GF-D8 (cell line): ENCODE measurements at regions not wholly inside any gene's neighbourhood (a gene's known extent, or its start where the extent isn't known, plus 50 kb on each side); places are given as distances from the start of the nearest gene placed in this dataset.
"Not testable (repeated sequence)": the region's sequence is repeated elsewhere in the genome, so short reads cannot be mapped to it uniquely, and the experiment has no call there.

Experiments
- DNase-seq: peaks from one replicate; lab custom pipeline; 2025; lab: John Stamatoyannopoulos, UW

DNA sequence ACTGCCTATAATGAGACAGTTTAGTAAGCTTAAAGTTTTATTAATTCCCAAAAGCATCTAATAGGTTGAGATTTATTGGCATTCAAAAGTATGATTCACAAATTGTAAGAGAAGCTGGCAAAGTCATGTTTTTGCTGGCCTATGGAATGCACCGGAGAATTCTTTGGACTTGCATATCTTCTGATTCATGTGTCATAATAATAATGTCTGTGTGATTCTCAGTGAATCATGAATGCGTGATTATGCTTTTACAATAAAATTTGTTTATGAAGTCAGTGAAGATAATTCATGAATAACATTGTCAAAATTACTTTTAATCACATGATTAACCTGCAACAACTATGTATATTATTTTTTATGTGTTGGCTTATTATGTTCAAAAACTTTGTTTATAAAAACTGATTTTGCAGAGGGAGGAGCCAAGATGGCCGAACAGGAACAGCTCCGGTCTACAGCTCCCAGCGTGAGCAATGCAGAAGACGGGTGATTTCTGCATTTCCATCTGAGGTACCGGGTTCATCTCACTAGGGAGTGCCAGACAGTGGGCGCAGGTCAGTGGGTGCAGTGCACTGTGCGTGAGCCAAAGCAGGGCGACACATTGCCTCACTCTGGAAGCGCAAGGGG is 389.2 kb downstream of the SRGAP2C start:
- not testable (repeated sequence) for DNase-seq

DNA sequence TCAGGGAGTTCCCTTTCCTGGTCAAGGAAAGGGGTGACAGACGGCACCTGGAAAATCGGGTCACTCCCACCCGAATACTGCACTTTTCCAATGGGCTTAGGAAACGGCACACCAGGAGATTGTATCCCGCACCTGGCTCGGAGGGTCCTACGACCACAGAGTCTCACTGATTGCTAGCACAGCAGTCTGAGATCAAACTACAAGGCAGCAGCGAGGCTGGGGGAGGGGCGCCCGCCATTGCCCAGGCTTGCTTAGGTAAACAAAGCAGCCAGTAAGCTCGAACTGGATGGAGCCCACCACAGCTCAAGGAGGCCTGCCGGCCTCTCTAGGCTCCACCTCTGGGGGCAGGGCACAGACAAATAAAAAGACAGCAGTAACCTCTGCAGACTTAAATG is 389.7 kb downstream of the SRGAP2C start:
- DNase-seq: not testable (repeated sequence)

DNA sequence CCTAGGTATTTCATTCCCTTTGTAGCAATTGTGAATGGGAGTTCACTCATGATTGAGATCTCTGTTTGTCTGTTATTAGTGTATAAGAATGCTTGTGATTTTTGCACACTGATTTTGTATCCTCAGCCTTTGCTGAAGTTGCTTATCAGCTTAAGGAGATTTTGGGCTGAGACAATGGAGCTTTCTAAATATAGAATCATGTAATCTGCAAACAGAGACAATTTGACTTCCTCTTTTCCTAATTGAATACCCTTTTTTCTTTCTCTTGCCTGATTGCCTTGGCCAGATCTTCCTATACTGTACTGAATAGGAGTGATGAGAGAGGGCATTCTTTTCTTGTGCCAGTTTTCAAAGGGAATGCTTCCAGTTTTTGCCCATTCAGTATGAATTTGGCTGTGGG is 398.1 kb downstream of the SRGAP2C start:
- DNase-seq: not testable (repeated sequence)

DNA sequence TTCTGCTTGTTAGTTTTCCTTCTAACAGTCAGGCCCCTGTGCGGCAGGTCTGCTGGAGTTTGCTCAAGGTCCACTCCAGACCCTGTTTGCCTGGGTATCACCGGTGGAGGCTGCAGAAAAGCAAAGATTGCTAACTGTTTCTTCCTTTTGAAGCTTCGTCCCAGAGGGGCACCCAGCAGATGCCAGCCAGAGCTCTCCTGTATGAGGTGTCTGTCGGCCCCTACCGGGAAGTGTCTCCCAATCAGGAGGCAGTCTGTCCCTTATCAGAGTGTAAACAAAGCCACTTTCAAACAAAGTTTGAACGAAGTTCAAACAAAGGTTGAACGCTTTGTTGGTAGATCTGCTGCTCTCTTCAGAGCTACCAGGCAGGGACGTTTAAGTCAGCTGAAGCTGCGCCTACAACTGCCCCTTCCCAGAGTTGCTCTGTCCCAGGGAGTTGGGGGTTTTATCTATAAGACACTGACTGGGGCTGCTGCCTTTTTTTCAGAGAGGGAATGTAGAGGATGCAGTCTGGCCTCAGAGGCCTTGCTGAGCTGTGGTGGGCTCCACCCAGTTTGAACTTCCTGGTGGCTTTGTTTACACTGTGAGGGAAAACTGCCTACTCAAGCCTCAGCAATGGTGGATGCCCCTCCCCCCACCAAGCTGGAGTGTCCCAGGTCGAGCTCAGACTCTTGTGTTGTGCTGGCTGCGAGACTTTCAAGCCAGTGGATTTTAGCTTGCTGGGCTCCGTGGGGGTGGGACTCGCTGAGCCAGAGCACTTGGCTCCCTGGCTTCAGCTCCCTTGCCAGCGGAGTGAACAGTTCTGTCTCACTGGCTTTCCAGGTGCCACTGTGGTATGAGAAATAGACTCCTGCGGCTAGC is 401.8 kb downstream of the SRGAP2C start:
- no peak for DNase-seq

DNA sequence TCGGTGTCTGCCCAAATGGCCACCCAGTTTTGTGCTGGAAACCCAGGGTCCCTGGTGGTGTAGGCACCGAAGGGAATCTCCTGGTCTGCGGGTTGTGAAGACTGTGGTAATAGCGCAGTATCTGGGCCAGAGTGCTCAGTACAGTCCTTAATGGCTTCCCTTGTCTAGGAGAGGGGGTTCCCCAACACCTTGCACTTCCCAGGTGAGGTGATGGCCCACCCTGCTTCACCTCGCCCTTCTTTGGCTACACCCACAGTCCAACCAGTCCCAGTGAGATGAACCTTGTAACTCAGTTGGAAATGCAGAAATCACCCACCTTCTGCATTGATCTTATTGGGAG is 402.4 kb downstream of the SRGAP2C start:
- no peak for DNase-seq

DNA sequence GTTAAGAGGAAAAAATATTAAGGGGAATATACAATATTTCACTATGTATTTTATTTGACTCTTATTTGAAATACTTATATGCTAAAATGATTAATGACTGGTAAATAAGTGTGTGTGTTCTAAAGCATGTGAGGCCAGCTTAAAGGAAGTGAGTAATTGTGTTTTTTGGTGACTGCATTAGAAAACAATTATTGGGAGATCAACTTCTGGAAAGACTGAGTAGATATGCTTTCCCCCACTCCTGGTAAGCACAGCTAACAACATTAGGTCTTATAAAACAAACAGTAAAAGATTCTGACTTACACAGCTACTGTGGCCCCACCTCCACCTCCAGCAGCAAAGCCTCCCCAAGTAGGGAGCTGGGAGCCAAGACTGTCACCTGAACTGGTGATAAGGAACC is 403.0 kb downstream of the SRGAP2C start:
- DNase-seq: no peak

DNA sequence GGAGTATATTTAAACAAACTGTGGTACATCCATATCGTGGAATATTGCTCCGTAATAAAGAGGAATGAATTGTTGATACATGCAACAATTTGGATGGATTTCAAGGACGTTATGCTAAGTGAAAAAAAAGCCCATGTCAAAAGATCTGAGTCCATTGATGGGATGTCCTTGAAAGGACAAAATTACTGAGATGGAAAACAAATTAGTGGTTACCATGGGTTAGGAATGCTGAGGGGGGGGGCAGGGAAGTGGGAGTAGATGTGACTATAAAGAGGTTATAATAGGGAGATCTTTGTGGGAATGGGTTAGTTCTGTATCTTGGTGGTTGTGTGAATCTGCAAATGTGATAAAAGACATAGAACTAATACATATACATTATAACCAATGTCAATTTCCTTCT is 409.3 kb downstream of the SRGAP2C start:
- no peak for DNase-seq

DNA sequence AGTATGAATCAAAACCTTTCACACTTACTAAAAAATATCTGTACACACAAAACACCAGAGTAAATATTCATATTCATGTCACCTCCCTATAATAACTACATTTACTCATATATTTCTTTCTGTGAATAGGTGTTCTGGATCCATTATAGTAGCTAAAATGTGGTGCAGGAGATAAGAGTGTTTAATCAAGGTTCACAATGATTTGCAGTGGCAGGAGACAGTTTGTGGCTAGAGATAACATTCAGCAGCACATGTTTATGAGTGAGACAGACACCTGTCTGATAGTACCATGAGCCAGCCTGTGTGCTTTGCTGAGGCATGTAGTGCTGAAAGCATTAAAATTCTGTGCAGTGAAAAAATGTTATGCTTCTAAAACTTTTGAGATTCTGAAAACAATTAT is 410.3 kb downstream of the SRGAP2C start:
- DNase-seq: no peak

DNA sequence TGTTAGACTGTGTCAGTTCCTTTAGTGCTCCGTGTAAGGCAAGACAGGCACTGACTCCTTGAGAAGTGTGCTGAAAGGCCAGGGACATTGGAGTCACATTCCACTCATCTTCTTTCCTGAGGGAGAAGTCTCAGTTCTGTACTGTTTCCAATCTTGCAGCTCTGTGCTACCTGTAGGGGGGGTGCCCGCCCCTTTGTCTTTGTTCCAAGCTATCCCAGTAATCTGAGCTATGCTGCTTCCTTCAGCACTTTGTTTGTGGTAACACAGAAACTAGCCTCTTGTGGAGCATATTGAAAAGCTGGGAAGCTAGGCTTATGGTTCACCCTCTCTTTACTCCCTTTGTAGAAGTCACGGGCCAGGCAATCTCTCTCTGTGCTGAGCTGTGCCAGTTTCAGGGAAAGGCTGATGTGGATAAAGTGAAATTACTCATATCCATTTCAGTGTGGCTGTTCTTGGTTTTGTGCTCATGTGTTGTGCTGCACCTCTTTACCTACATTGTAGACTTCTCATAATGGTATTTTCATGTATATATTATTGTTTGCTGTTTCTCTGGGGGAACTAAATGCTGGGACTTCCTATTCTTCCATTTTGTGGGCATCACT is 420.2 kb downstream of the SRGAP2C start:
- DNase-seq: not testable (repeated sequence)

DNA sequence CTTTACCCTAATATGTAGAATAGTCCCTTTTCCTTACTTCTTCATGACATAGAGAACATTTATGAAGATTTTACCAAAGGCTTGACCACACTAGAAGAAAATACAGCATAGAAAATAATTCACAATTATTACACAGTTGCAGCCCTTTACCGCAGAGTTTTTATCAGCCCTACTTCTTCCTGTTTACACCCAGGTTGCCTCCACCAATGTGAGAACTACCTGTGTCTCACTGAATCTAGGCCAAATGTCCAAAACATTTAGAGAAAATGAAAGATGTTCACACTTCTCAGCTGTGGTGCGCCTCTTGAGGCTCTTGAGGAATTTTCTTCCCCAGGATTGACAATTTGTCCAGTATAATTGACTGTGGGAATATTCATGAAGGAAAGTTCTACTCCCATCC is 422.7 kb downstream of the SRGAP2C start:
- not testable (repeated sequence) for DNase-seq
